GM23338 (cell line): ENCODE measurements at regions not wholly inside any gene's neighbourhood (a gene's known extent, or its start where the extent isn't known, plus 50 kb on each side); places are given as distances from the start of the nearest gene placed in this dataset.

Experiments
- CREB1 ChIP-seq: fragments of 250-450 bp; sonication (Bioruptor Pico); IDR thresholded peaks from 2 replicates; pipeline ENCODE4 v1.5.0; 2020; ENCODE audit warnings: low read depth, mild to moderate bottlenecking, moderate library complexity
- CTCF ChIP-seq, 2 experiments: fragments of 200-600 bp in 1 of 2; sonication (generic) in 1 of 2; conservative IDR thresholded peaks; 2 replicates each; pipeline versions ENCODE4 v1.5.1 to v1.6.1; 2016 to 2017; ENCODE audit warnings: antibody characterized with exemption in 2 of 2, low read depth in 2 of 2, mild to moderate bottlenecking in 2 of 2, moderate library complexity in 1 of 2
- EZH2 ChIP-seq: fragments of 200-600 bp; sonication (generic); IDR thresholded peaks from one replicate; pipeline ENCODE4 v1.8.0; 2017; ENCODE audit warnings: antibody characterized with exemption, mild to moderate bottlenecking, low read depth; ENCODE audit not compliant: unreplicated experiment
- EZH2phosphoT487 ChIP-seq: fragments of 200-600 bp; sonication (generic); IDR thresholded peaks from one replicate; pipeline ENCODE4 v1.8.1; 2018; ENCODE audit warnings: antibody characterized with exemption; ENCODE audit not compliant: unreplicated experiment
- JUNB ChIP-seq: IDR thresholded peaks from one replicate; pipeline ENCODE4 v1.6.1; 2016; ENCODE audit warnings: antibody characterized with exemption; ENCODE audit not compliant: unreplicated experiment
- POLR2AphosphoS5 ChIP-seq: IDR thresholded peaks from 2 replicates; pipeline ENCODE4 v1.6.1; 2016; ENCODE audit warnings: antibody characterized with exemption, low read depth
- REST ChIP-seq: IDR thresholded peaks from one replicate; pipeline ENCODE4 v1.6.1; 2018; ENCODE audit warnings: antibody characterized with exemption; ENCODE audit not compliant: unreplicated experiment
- ZNF331 ChIP-seq: fragments of 250-450 bp; sonication (Bioruptor Pico); IDR thresholded peaks from 2 replicates; pipeline ENCODE4 v1.5.0; 2020; ENCODE audit warnings: low read depth, mild to moderate bottlenecking, moderate library complexity

- TF ChIP-seq EZH2 (no peak), CREB1 (CRISPR knock-in tag) (no peak), POLR2AphosphoS5 (no peak), CTCF (conservative IDR thresholded peaks at IDR 0.05; ENCODE audit: low read depth in 2 of 2) (no peak), EZH2phosphoT487 (no peak), JUNB (no peak), ZNF331 (CRISPR knock-in tag) (no peak), REST (no peak)
These were observed 72.3 kb upstream of the STEAP1B start for GRCh38 chr7:22572292-22572691.
